Uterus (tissue), 3 donors: ENCODE measurements at regions not wholly inside any gene's neighbourhood (a gene's known extent, or its start where the extent isn't known, plus 50 kb on each side); places are given as distances from the start of the nearest gene placed in this dataset.

Source experiments
- DNase-seq, 2 donors: peaks; one replicate each; pipeline ENCODE4 v3.0.0-alpha.2; 2019 to 2020
- H3K27ac ChIP-seq, 2 donors: fragments of 200-600 bp; sonication (generic); 1 replicate in 1 of 2; 2 replicates in 1 of 2; pipeline ENCODE4 v1.5.1; 2016 to 2018
- H3K27me3 ChIP-seq, 2 donors: fragments of 200-600 bp; sonication (generic); one replicate each; pipeline ENCODE4 v1.5.1; 2018 to 2019; ENCODE audit warnings: control low read depth in 1 of 2
- H3K36me3 ChIP-seq, 2 donors: fragments of 200-600 bp; sonication (generic); one replicate each; pipeline ENCODE4 v1.5.1; 2019; ENCODE audit warnings: control low read depth in 1 of 2
- H3K4me1 ChIP-seq, 2 donors: fragments of 200-600 bp; sonication (generic); one replicate each; pipeline ENCODE4 v1.5.1; 2018 to 2019; ENCODE audit warnings: control low read depth in 1 of 2
- H3K4me3 ChIP-seq, 2 donors: fragments of 200-600 bp; sonication (generic); 1 replicate in 1 of 2; 2 replicates in 1 of 2; pipeline ENCODE4 v1.5.1; 2018 to 2019; ENCODE audit warnings: mild to moderate bottlenecking in 1 of 2
- H3K9me3 ChIP-seq, 2 donors: fragments of 200-600 bp; sonication (generic); one replicate each; pipeline ENCODE4 v1.5.1; 2019; ENCODE audit warnings: control low read depth in 1 of 2
- CTCF ChIP-seq, 4 experiments: fragments of 200-600 bp in 2 of 4; fragments of 450-650 bp in 2 of 4; sonication (generic) in 2 of 4; IDR thresholded peaks; one replicate each; pipeline ENCODE4 v1.5.1; 2016 to 2019; ENCODE audit warnings: antibody characterized with exemption in 4 of 4, mild to moderate bottlenecking in 2 of 4, moderate library complexity in 1 of 4
- POLR2A ChIP-seq, 2 donors: fragments of 450-650 bp; IDR thresholded peaks; one replicate each; pipeline ENCODE4 v1.6.1; 2016; ENCODE audit warnings: antibody characterized with exemption in 2 of 2, mild to moderate bottlenecking in 1 of 2, moderate library complexity in 1 of 2
- intact Hi-C: fragments of 100-400 bp; cut with DNase I; formaldehyde crosslinking; loops from one replicate; pipeline ENCODE4 v1.15.1; 2023; ENCODE audit warnings: low total_unique reads
- donor health status: DM: yes; HTN: yes; CAD: no.

- no peaks in the 10 kb centered on the region for H3K4me1 ChIP-seq
- H3K27me3 ChIP-seq = no peaks in the 10 kb centered on the region
- no peak overlapping the region for H3K4me3 ChIP-seq
- no peak for DNase-seq
- intact Hi-C loops = no loop called here
- H3K36me3 ChIP-seq = no peaks in the 10 kb centered on the region
- TF ChIP-seq POLR2A (IDR thresholded peaks at IDR 0.05) = no peak
- TF ChIP-seq CTCF (IDR thresholded peaks at IDR 0.05) = no peak
- no peaks in the 10 kb centered on the region for H3K9me3 ChIP-seq
- no peak overlapping the region for H3K27ac ChIP-seq
Observed at GRCh38 chr4:59644765-59645164, 1555.4 kb upstream of the ADGRL3 start.

GRCh38 chr4:59646082-59646481, 1554.0 kb upstream of the ADGRL3 start:
- no peaks in the 10 kb centered on the region for H3K27me3 ChIP-seq
- H3K9me3 ChIP-seq = no peaks in the 10 kb centered on the region
- no peak overlapping the region for H3K27ac ChIP-seq
- intact Hi-C loops = no loop called here
- no peaks in the 10 kb centered on the region for H3K4me1 ChIP-seq
- TF ChIP-seq CTCF (IDR thresholded peaks at IDR 0.05) (no peak), POLR2A (IDR thresholded peaks at IDR 0.05) (no peak)
- no peak overlapping the region for H3K4me3 ChIP-seq
- H3K36me3 ChIP-seq = no peaks in the 10 kb centered on the region
- no peak for DNase-seq

- Histone ChIP-seq H3K27me3 (no peaks in the 10 kb centered on the region), H3K4me3 (no peak overlapping the region), H3K9me3 (no peaks in the 10 kb centered on the region), H3K4me1 (no peaks in the 10 kb centered on the region), H3K27ac (no peak overlapping the region), H3K36me3 (no peaks in the 10 kb centered on the region)
- intact Hi-C loops = no loop called here
- TF ChIP-seq POLR2A (IDR thresholded peaks at IDR 0.05) = no peak
- TF ChIP-seq CTCF (IDR thresholded peaks at IDR 0.05) = no peak
- DNase-seq = no peak
Observed at GRCh38 chr4:59647011-59647410, 1553.1 kb upstream of the ADGRL3 start.

- no peaks in the 10 kb centered on the region for H3K9me3 ChIP-seq
- H3K4me3 ChIP-seq = no peak overlapping the region
- no peak for DNase-seq
- intact Hi-C loops = no loop called here
- no peak for TF ChIP-seq POLR2A (IDR thresholded peaks at IDR 0.05)
- no peak for TF ChIP-seq CTCF (IDR thresholded peaks at IDR 0.05)
- H3K36me3 ChIP-seq = no peaks in the 10 kb centered on the region
- H3K4me1 ChIP-seq = no peaks in the 10 kb centered on the region
- no peaks in the 10 kb centered on the region for H3K27me3 ChIP-seq
- H3K27ac ChIP-seq = no peak overlapping the region
Observed at GRCh38 chr4:59647500-59647899, 1552.6 kb upstream of the ADGRL3 start.

- no peaks in the 10 kb centered on the region for H3K27me3 ChIP-seq
- H3K4me1 ChIP-seq = no peaks in the 10 kb centered on the region
- H3K36me3 ChIP-seq = no peaks in the 10 kb centered on the region
- intact Hi-C loops = no loop called here
- no peak overlapping the region for H3K4me3 ChIP-seq
- no peaks in the 10 kb centered on the region for H3K9me3 ChIP-seq
- TF ChIP-seq CTCF (IDR thresholded peaks at IDR 0.05) (no peak), POLR2A (IDR thresholded peaks at IDR 0.05) (no peak)
- DNase-seq = no peak
- no peak overlapping the region for H3K27ac ChIP-seq
Observed at GRCh38 chr4:59650861-59651260, 1549.3 kb upstream of the ADGRL3 start.
